ENCODE measurements at regions not wholly inside any gene's neighbourhood (a gene's known extent, or its start where the extent isn't known, plus 50 kb on each side); places are given as distances from the start of the nearest gene placed in this dataset.

DNA sequence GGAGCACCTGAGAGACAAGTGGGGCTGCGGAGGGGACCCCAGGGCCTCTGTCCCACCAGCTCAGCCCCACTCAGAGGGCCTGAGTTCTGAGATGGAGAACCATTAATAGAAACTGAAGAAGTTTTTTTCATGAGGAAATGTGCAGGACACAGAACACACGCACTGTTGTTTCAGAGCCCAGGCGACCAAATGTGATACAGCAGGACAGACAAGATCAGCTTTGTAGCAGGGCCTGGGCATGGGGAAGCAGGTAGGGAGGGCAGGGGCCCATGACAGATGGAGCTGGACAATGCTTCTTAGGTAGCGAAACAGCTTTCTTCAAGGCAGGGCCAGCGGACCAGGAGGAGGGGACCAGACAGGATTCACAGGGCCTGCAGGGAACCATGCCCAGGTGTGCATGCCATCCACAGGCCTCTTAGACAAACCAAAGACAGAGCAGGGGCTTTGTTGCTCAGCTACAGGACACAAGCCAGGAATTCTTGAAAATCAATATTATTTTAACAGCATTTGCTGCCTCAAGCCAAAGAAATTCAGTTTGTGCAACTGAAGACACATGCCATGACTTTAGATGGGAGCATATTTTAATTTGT lies 252.8 kb upstream of the GYPC start:
- H3K9me3 ChIP-seq (ENCODE audit: control insufficient read depth in 4 of 4, low read length in 3 of 4): peaks cover 0 to 3% (median 0%) of the 10 kb centered on the region in 4 donors
- H3K9ac ChIP-seq (ENCODE audit: low read depth in 1 of 2, low read length in 2 of 2): no peak overlapping the region
- no peak for TF ChIP-seq EGR1 (IDR thresholded peaks at IDR 0.05; ENCODE audit: low read depth in 2 of 2)
- TF ChIP-seq FOXA2 (IDR thresholded peaks at IDR 0.05): no peak
- no peak for TF ChIP-seq MAX (IDR thresholded peaks at IDR 0.05)
- no peak for TF ChIP-seq GABPA (IDR thresholded peaks at IDR 0.05 in 1 of 2, conservative IDR thresholded peaks at IDR 0.05 in 1 of 2)
- TF ChIP-seq ZBTB33 (IDR thresholded peaks at IDR 0.05): no peak
- TF ChIP-seq TAF1 (conservative IDR thresholded peaks at IDR 0.05): no peak
- no peak for TF ChIP-seq REST (IDR thresholded peaks at IDR 0.05)
- TF ChIP-seq HNF4G (IDR thresholded peaks at IDR 0.05): no peak
- no peak for TF ChIP-seq RXRA (IDR thresholded peaks at IDR 0.05)
- TF ChIP-seq NR2F2 (IDR thresholded peaks at IDR 0.05): no peak
- no peak for TF ChIP-seq YY1 (IDR thresholded peaks at IDR 0.05)
- TF ChIP-seq JUND (IDR thresholded peaks at IDR 0.05): no peak
- TF ChIP-seq, protein P1, sequence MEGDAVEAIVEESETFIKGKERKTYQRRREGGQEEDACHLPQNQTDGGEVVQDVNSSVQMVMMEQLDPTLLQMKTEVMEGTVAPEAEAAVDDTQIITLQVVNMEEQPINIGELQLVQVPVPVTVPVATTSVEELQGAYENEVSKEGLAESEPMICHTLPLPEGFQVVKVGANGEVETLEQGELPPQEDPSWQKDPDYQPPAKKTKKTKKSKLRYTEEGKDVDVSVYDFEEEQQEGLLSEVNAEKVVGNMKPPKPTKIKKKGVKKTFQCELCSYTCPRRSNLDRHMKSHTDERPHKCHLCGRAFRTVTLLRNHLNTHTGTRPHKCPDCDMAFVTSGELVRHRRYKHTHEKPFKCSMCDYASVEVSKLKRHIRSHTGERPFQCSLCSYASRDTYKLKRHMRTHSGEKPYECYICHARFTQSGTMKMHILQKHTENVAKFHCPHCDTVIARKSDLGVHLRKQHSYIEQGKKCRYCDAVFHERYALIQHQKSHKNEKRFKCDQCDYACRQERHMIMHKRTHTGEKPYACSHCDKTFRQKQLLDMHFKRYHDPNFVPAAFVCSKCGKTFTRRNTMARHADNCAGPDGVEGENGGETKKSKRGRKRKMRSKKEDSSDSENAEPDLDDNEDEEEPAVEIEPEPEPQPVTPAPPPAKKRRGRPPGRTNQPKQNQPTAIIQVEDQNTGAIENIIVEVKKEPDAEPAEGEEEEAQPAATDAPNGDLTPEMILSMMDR (IDR thresholded peaks at IDR 0.05; ENCODE audit: low read depth, low read length, missing input control): no peak
- TF ChIP-seq RAD21 (IDR thresholded peaks at IDR 0.05): no peak
- TF ChIP-seq HNF4A (conservative IDR thresholded peaks at IDR 0.05): no peak
- no peak for TF ChIP-seq FOXA1 (IDR thresholded peaks at IDR 0.05)
- TF ChIP-seq, protein P2, sequence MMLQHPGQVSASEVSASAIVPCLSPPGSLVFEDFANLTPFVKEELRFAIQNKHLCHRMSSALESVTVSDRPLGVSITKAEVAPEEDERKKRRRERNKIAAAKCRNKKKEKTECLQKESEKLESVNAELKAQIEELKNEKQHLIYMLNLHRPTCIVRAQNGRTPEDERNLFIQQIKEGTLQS (IDR thresholded peaks at IDR 0.05): no peak
- TF ChIP-seq SP1 (IDR thresholded peaks at IDR 0.05): no peak
- no peaks in the 10 kb centered on the region for H3K4me1 ChIP-seq (ENCODE audit: control insufficient read depth in 4 of 4, insufficient read depth in 4 of 4, low read length in 3 of 4)
- no peak overlapping the region for H3K4me3 ChIP-seq (ENCODE audit: low read depth in 1 of 3, low read length in 3 of 3)
- no peak for DNase-seq (ENCODE audit: low spot score)
- 90% methylated on average over 5 of the region's 5 CpGs for WGBS
- H3K27me3 ChIP-seq (ENCODE audit: control insufficient read depth in 4 of 4, insufficient read depth in 4 of 4, low read length in 3 of 4): no peaks in the 10 kb centered on the region
- H3K27ac ChIP-seq (ENCODE audit: low read depth in 1 of 2, low read length in 2 of 2): no peak overlapping the region
- H3K36me3 ChIP-seq (ENCODE audit: control insufficient read depth in 4 of 4, insufficient read depth in 3 of 4, low read depth in 1 of 4, low read length in 3 of 4): no peaks in the 10 kb centered on the region
